Hepatocyte (in vitro differentiated cells): ENCODE measurements at regions not wholly inside any gene's neighbourhood (a gene's known extent, or its start where the extent isn't known, plus 50 kb on each side); places are given as distances from the start of the nearest gene placed in this dataset.

Experiments used
- CTCF ChIP-seq: fragments of 200-600 bp; sonication (generic); IDR thresholded peaks from 2 replicates; pipeline ENCODE4 v1.5.1; 2016; ENCODE audit warnings: antibody characterized with exemption, mild to moderate bottlenecking; ENCODE audit not compliant: poor library complexity
- EZH2phosphoT487 ChIP-seq: fragments of 200-600 bp; sonication (generic); IDR thresholded peaks from one replicate; pipeline ENCODE4 v1.6.1; 2018; ENCODE audit warnings: antibody characterized with exemption, mild to moderate bottlenecking, low read depth, moderate library complexity; ENCODE audit not compliant: unreplicated experiment, severe bottlenecking

GRCh38 chr12:125262851-125263250, 197.6 kb downstream of the AACS start:
- TF ChIP-seq CTCF (no peak), EZH2phosphoT487 (no peak)
